GM08714 (cell line): ENCODE measurements at regions not wholly inside any gene's neighbourhood (a gene's known extent, or its start where the extent isn't known, plus 50 kb on each side); places are given as distances from the start of the nearest gene placed in this dataset.
"Not testable (repeated sequence)": the region's sequence is repeated elsewhere in the genome, so short reads cannot be mapped to it uniquely, and the experiment has no call there.

ENCODE experiments used
- H3K4me3 ChIP-seq: fragments of 200-500 bp; sonication (Bioruptor generic); 2 replicates; pipeline ENCODE4 v1.5.1; 2014; ENCODE audit warnings: mild to moderate bottlenecking, low read length, inconsistent platforms
- ZNF274 ChIP-seq: IDR thresholded peaks from 2 replicates; pipeline ENCODE4 v1.6.1; 2012; ENCODE audit warnings: mild to moderate bottlenecking, low read depth, low read length

GRCh38 chr3:94336046-94336753 is 273.3 kb downstream of the NSUN3 start:
- H3K4me3 ChIP-seq: no peak overlapping the region
- no peak for TF ChIP-seq ZNF274

- TF ChIP-seq ZNF274: no peak
- H3K4me3 ChIP-seq: no peak overlapping the region
Measured at GRCh38 chr3:94345101-94345500, 282.2 kb downstream of the NSUN3 start.

- H3K4me3 ChIP-seq: no peak overlapping the region
- TF ChIP-seq ZNF274: no peak
Measured at GRCh38 chr3:94349310-94349878, 286.5 kb downstream of the NSUN3 start.

GRCh38 chr3:94356581-94356980 is 293.7 kb downstream of the NSUN3 start:
- no peak overlapping the region for H3K4me3 ChIP-seq
- TF ChIP-seq ZNF274: no peak

GRCh38 chr3:94359996-94360395 is 297.1 kb downstream of the NSUN3 start:
- H3K4me3 ChIP-seq: no peak overlapping the region
- TF ChIP-seq ZNF274: no peak

- H3K4me3 ChIP-seq: no peak overlapping the region
- no peak for TF ChIP-seq ZNF274
Measured at GRCh38 chr3:94360987-94361386, 298.1 kb downstream of the NSUN3 start.

GRCh38 chr3:94362393-94362792 is 299.5 kb downstream of the NSUN3 start:
- TF ChIP-seq ZNF274: no peak
- no peak overlapping the region for H3K4me3 ChIP-seq

GRCh38 chr3:94365006-94365405 is 302.1 kb downstream of the NSUN3 start:
- TF ChIP-seq ZNF274: no peak
- no peak overlapping the region for H3K4me3 ChIP-seq

- H3K4me3 ChIP-seq: no peak overlapping the region
- TF ChIP-seq ZNF274: no peak
Measured at GRCh38 chr3:94372026-94372425, 309.2 kb downstream of the NSUN3 start.

- no peak overlapping the region for H3K4me3 ChIP-seq
- no peak for TF ChIP-seq ZNF274
Measured at GRCh38 chr3:94373456-94373855, 310.6 kb downstream of the NSUN3 start.

GRCh38 chr3:94374439-94375161 is 311.7 kb downstream of the NSUN3 start:
- no peak for TF ChIP-seq ZNF274
- H3K4me3 ChIP-seq: no peak overlapping the region

GRCh38 chr3:94377123-94377696 is 314.3 kb downstream of the NSUN3 start:
- H3K4me3 ChIP-seq: not testable (repeated sequence)

- H3K4me3 ChIP-seq: not testable (repeated sequence)
Measured at GRCh38 chr3:94377863-94378262, 315.0 kb downstream of the NSUN3 start.

- H3K4me3 ChIP-seq: no peak overlapping the region
- TF ChIP-seq ZNF274: no peak
Measured at GRCh38 chr3:94378322-94378721, 315.5 kb downstream of the NSUN3 start.

- TF ChIP-seq ZNF274: no peak
- H3K4me3 ChIP-seq: no peak overlapping the region
Measured at GRCh38 chr3:94379264-94379663, 316.4 kb downstream of the NSUN3 start.
